ENCODE measurements at regions not wholly inside any gene's neighbourhood (a gene's known extent, or its start where the extent isn't known, plus 50 kb on each side); places are given as distances from the start of the nearest gene placed in this dataset.

DNA sequence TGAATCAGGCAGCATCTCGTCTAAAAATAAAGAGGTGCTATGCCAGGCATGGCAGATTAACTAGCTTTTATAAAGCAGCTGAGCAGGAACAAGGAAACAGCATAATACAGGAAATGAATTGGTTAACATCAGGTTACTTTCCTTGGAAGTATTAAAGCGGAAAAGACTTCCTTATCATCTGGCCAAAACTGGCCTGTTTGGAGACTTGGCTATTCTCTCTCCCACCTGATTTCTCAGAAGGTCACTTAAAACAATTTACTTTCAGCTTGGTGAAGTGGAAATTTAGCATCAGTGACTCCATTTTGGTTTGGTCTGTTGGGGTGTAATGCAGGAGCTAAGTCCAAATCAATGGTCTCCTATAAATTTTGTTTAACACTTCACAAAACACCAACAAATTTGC lies 191.6 kb downstream of the NUFIP1 start:
- in situ Hi-C loops (cut with HindIII; ENCODE audit: extremely low pct_ligation_motif_present, low pct_unique_long_range_greater_than_20kb): no loop called here

More for the DNA sequence above, 191.6 kb downstream of the NUFIP1 start:
- Histone ChIP-seq H2AFZ (ENCODE audit: low read length) (no peak overlapping the region), H3K4me1 (ENCODE audit: insufficient read depth, low read length) (no peaks in the 10 kb centered on the region), H3K9ac (ENCODE audit: insufficient read depth, low read depth, low read length) (no peak overlapping the region), H3K4me3 (replicated peaks in 1 of 3; ENCODE audit: insufficient read depth in 1 of 3, low read depth in 2 of 3, low read length in 3 of 3) (no peak overlapping the region), H3K27ac (ENCODE audit: extremely low read length, insufficient read depth, low read length) (no peak overlapping the region), H3K4me2 (ENCODE audit: low read depth, low read length) (no peak overlapping the region), H3K9me3 (ENCODE audit: low read length) (no peaks in the 10 kb centered on the region), H3K36me3 (replicated peaks in 1 of 2; ENCODE audit: control insufficient read depth in 1 of 2, insufficient read depth in 2 of 2, low read length in 2 of 2) (no peaks in the 10 kb centered on the region), H3K27me3 (ENCODE audit: control insufficient read depth in 1 of 2, insufficient read depth in 2 of 2, low read length in 2 of 2) (no peaks in the 10 kb centered on the region; a peak in 1 of 5 replicates), H4K20me1 (ENCODE audit: insufficient read depth, low read length) (no peaks in the 10 kb centered on the region), H3K79me2 (ENCODE audit: insufficient read depth, low read length) (no peaks in the 10 kb centered on the region)
- ChIA-PET CTCF (ENCODE audit: low intra/inter-chr PET ratio, low total read pairs) (no interaction called here), POLR2A (no interaction called here)
- ATAC-seq: no peak
- no peak for DNase-seq (ENCODE audit: low spot score)
- no peak for FAIRE-seq
- intact Hi-C loops (cut with micrococcal nuclease; ENCODE audit: unreplicated experiment): no loop called here
- BruUV-seq (replicated peaks): no TSS peak
- no peak for TF ChIP-seq SRSF4 (IDR thresholded peaks at IDR 0.05; ENCODE audit: low read depth, low read length, poor library complexity, severe bottlenecking)
- no peak for TF ChIP-seq NR1H2 (CRISPR knock-in tag; IDR thresholded peaks at IDR 0.05; ENCODE audit: borderline replicate concordance, low read depth)
- TF ChIP-seq TCF7L2 (IDR thresholded peaks at IDR 0.05; ENCODE audit: low read depth, low read length): no peak
- TF ChIP-seq, protein P1, sequence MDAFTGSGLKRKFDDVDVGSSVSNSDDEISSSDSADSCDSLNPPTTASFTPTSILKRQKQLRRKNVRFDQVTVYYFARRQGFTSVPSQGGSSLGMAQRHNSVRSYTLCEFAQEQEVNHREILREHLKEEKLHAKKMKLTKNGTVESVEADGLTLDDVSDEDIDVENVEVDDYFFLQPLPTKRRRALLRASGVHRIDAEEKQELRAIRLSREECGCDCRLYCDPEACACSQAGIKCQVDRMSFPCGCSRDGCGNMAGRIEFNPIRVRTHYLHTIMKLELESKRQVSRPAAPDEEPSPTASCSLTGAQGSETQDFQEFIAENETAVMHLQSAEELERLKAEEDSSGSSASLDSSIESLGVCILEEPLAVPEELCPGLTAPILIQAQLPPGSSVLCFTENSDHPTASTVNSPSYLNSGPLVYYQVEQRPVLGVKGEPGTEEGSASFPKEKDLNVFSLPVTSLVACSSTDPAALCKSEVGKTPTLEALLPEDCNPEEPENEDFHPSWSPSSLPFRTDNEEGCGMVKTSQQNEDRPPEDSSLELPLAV (CRISPR knock-in tag; conservative IDR thresholded peaks at IDR 0.05; ENCODE audit: low read depth): no peak
- no peak for TF ChIP-seq FOXK2 (IDR thresholded peaks at IDR 0.05)
- TF ChIP-seq MXD3 (CRISPR knock-in tag; IDR thresholded peaks at IDR 0.05): no peak
- WGBS (ENCODE audit: low lambda C conversion rate): 62% methylated on average over 2 of the region's 2 CpGs
